ACHN (cell line): ENCODE measurements at regions not wholly inside any gene's neighbourhood (a gene's known extent, or its start where the extent isn't known, plus 50 kb on each side); places are given as distances from the start of the nearest gene placed in this dataset.

Experiments used
- DNase-seq: peaks from one replicate; pipeline ENCODE4 v3.0.0-alpha.2; 2015
- in situ Hi-C: cut with HindIII; loops from 2 replicates; pipeline ENCODE4 v1.10.0; 2017; ENCODE audit warnings: low sequenced_read_pairs, low pct_ligation_motif_present, low pct_unique_long_range_greater_than_20kb

GRCh38 chr21:31405604-31406003 is 61.5 kb upstream of the TIAM1 start:
- in situ Hi-C loops = no loop called here
- no peak for DNase-seq

- DNase-seq = no peak
- in situ Hi-C loops = no loop called here
These were observed 59.7 kb upstream of the TIAM1 start for GRCh38 chr21:31403596-31404333.

- in situ Hi-C loops = no loop called here
- DNase-seq = no peak
These were observed 55.5 kb upstream of the TIAM1 start for GRCh38 chr21:31399591-31399990.

GRCh38 chr21:31398574-31398973 is 54.5 kb upstream of the TIAM1 start:
- in situ Hi-C loops = no loop called here
- no peak for DNase-seq

- no peak for DNase-seq
- in situ Hi-C loops = no loop called here
These were observed 53.9 kb upstream of the TIAM1 start for GRCh38 chr21:31397939-31398338.

DNA sequence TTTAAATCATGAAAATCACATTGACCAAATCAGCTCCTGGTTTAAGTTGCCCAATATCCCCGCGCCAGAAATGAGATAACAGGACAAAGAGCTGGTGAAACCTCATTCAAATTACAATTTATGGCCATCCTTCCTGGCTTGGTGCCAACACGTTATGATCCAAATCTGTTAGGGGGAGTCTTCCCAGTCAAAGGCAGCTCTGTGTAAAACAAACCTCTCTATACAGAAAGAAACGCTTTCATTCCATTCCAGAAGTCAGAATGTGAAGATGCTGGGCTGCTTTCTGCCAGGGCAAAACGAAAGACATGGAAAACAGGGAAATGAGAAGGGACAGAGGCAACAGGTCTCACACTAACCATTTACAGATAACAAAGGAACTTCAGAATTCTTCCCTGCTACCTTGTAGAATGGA is 53.5 kb upstream of the TIAM1 start:
- in situ Hi-C loops = no loop called here
- DNase-seq = no peak

DNA sequence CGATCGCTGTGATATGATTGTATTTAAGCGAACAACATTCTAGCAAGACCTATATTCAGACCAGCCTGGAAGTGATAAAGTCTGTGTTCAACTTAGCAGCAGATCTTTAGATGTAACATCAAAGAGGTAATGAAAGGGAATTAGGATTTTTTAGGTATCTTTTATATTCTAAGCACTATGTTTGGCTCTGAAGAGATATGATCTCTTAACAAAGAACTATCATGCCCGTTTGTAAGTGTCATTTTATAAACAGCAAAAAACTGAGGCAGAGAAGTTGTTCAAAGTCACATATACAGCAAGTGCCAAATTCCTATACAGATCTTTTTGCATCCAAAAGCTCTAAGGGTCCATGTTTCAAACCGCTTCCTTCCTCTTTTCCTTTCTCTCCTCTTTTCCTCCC is 53.0 kb upstream of the TIAM1 start:
- DNase-seq = no peak
- in situ Hi-C loops = no loop called here

DNA sequence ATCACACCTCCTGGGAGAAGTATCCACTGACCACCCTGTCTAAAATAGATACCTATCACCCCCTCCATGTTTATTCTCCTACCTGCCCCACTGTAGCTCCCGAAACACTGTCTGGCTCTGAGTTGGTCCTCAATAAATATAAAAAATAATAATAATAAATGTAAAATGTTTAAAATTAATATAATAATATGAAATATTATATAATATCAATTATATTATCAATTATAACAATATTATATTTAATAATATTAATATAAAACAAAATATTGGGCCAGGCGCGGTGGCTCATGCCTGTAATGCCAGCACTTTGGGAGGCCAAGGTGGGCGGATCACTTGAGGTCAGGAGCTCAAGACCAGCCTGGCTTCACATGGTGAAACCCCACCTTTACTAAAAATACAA is 52.3 kb upstream of the TIAM1 start:
- in situ Hi-C loops = no loop called here
- DNase-seq = no peak

- in situ Hi-C loops = no loop called here
- no peak for DNase-seq
These were observed 51.7 kb upstream of the TIAM1 start for GRCh38 chr21:31395791-31396190.

- in situ Hi-C loops = no loop called here
- no peak for DNase-seq
These were observed 51.2 kb upstream of the TIAM1 start for GRCh38 chr21:31395268-31395667.

DNA sequence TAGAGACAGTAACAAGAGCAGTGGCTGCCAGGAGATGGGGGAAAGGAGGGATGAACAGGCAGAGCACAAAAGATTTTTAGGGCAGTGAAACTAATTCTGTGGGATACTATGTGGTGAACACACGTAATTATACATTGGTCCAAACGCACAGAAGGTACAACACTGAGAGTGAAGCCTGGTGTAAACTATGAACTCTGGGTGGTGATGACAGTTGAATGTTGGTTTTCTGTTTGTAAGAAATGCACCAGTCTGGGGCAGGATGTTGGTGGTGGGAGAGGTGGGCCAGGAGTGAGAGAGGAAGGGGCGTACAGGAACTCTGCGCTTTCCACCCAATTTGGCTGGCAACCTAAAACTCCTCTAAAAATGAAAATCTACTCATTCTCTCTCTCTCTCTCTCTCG is 50.2 kb upstream of the TIAM1 start:
- no peak for DNase-seq
- in situ Hi-C loops = no loop called here
